ENCODE measurements at regions not wholly inside any gene's neighbourhood (a gene's known extent, or its start where the extent isn't known, plus 50 kb on each side); places are given as distances from the start of the nearest gene placed in this dataset.

DNA sequence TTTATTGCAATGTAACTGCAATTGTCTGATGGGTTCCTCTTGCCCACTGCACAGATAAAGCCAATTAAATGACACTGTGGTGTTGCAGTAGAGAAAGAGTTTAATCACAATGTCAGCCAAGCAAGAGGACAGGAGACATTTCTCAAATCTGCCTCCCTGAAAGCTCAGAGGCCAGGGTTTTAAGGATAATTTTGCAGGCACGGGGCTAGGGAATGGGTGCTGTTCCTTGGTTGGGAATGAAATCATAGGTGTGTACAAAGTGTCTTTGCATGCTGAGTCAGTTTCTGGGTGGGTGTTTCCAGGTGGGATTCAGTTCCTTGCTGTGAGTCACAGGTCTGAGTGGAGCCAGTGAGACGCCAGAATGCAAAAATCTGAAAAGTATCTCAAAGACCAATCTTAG is 271.4 kb downstream of the DOK5 start:
- no peak overlapping the region for H2BK120ac ChIP-seq (ENCODE audit: low read depth, low read length)
- no peak overlapping the region for H3K18ac ChIP-seq (ENCODE audit: low read depth in 1 of 2, low read length in 2 of 2)
- H3K4me2 ChIP-seq (ENCODE audit: low read length, poor library complexity, severe bottlenecking): no peak overlapping the region
- H3K4me1 ChIP-seq (ENCODE audit: control insufficient read depth, insufficient read depth, low read depth, low read length): no peaks in the 10 kb centered on the region
- 56% methylated on average over 2 of the region's 2 CpGs for WGBS
- no peak overlapping the region for H3K9ac ChIP-seq (ENCODE audit: low read length)
- H3K9me3 ChIP-seq (ENCODE audit: control insufficient read depth, low read length): peaks cover 9% of the 10 kb centered on the region
- DNase-seq: no peak
- no peak overlapping the region for H3K23ac ChIP-seq (ENCODE audit: low read length in 2 of 2)
- no peak overlapping the region for H2BK5ac ChIP-seq (ENCODE audit: low read depth, low read length, poor library complexity, severe bottlenecking)
- no peak overlapping the region for H2AFZ ChIP-seq (ENCODE audit: low read depth, low read length)
- H2BK12ac ChIP-seq (ENCODE audit: low read length in 2 of 2): no peak overlapping the region
- no peak overlapping the region for H4K91ac ChIP-seq (ENCODE audit: low read length)
- no peak overlapping the region for H3K4ac ChIP-seq (ENCODE audit: low read depth in 1 of 2, low read length in 2 of 2)
- no peaks in the 10 kb centered on the region for H3K27me3 ChIP-seq (ENCODE audit: control insufficient read depth in 1 of 2, insufficient read depth in 1 of 2, low read length in 2 of 2)
- no peaks in the 10 kb centered on the region for H3K36me3 ChIP-seq (ENCODE audit: control insufficient read depth in 1 of 2, insufficient read depth in 2 of 2, low read depth in 1 of 2, low read length in 2 of 2)
- H4K8ac ChIP-seq (ENCODE audit: low read length): no peak overlapping the region
- H2AK5ac ChIP-seq (ENCODE audit: low read length, severe bottlenecking): no peak overlapping the region
- no peak overlapping the region for H2BK15ac ChIP-seq (ENCODE audit: low read depth, poor library complexity, severe bottlenecking)
- H3K14ac ChIP-seq (ENCODE audit: low read length in 2 of 2): no peak overlapping the region
- no peaks in the 10 kb centered on the region for H3K79me1 ChIP-seq (replicated peaks; ENCODE audit: low read length, poor library complexity, severe bottlenecking)
- H3K27ac ChIP-seq (ENCODE audit: low read length, poor library complexity, severe bottlenecking): no peak overlapping the region
- no peak overlapping the region for H3K4me3 ChIP-seq (ENCODE audit: insufficient read depth in 1 of 2, low read depth in 1 of 2, low read length in 2 of 2)

DNA sequence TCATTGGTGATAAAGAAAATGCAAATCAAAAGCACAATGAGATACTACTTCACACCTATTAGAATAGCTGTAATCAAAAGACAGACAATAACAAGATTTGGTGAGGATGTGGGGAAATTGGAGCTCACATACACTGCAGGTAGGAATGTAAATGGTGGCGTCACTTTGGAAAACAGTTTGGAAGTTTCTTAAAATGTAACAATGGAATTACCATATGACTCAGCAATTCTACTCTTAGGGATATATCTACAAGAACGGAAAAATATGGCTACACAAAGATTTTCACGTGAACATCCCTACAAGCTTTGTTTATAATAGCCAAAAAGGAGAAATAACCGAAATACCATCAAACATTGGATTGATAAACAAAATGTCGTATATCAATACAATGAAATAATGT is 270.4 kb downstream of the DOK5 start:
- no peak for DNase-seq
- Histone ChIP-seq H3K4me3 (ENCODE audit: insufficient read depth in 1 of 2, low read depth in 1 of 2, low read length in 2 of 2) (no peak overlapping the region), H3K9me3 (ENCODE audit: control insufficient read depth, low read length) (peaks cover 9% of the 10 kb centered on the region), H2AK5ac (ENCODE audit: low read length, severe bottlenecking) (no peak overlapping the region), H3K14ac (ENCODE audit: low read length in 2 of 2) (no peak overlapping the region), H3K9ac (ENCODE audit: low read length) (no peak overlapping the region), H3K27me3 (ENCODE audit: control insufficient read depth in 1 of 2, insufficient read depth in 1 of 2, low read length in 2 of 2) (no peaks in the 10 kb centered on the region), H2BK15ac (ENCODE audit: low read depth, poor library complexity, severe bottlenecking) (no peak overlapping the region), H3K27ac (ENCODE audit: low read length, poor library complexity, severe bottlenecking) (no peak overlapping the region), H3K18ac (ENCODE audit: low read depth in 1 of 2, low read length in 2 of 2) (no peak overlapping the region), H3K4ac (ENCODE audit: low read depth in 1 of 2, low read length in 2 of 2) (no peak overlapping the region), H4K91ac (ENCODE audit: low read length) (no peak overlapping the region), H4K8ac (ENCODE audit: low read length) (no peak overlapping the region), H2BK12ac (ENCODE audit: low read length in 2 of 2) (no peak overlapping the region), H2BK5ac (ENCODE audit: low read depth, low read length, poor library complexity, severe bottlenecking) (no peak overlapping the region), H3K79me1 (replicated peaks; ENCODE audit: low read length, poor library complexity, severe bottlenecking) (no peaks in the 10 kb centered on the region), H2BK120ac (ENCODE audit: low read depth, low read length) (no peak overlapping the region), H3K4me1 (ENCODE audit: control insufficient read depth, insufficient read depth, low read depth, low read length) (no peaks in the 10 kb centered on the region), H3K36me3 (ENCODE audit: control insufficient read depth in 1 of 2, insufficient read depth in 2 of 2, low read depth in 1 of 2, low read length in 2 of 2) (no peaks in the 10 kb centered on the region), H2AFZ (ENCODE audit: low read depth, low read length) (no peak overlapping the region), H3K4me2 (ENCODE audit: low read length, poor library complexity, severe bottlenecking) (no peak overlapping the region), H3K23ac (ENCODE audit: low read length in 2 of 2) (no peak overlapping the region)
- 37% methylated on average over 2 of the region's 5 CpGs for WGBS

DNA sequence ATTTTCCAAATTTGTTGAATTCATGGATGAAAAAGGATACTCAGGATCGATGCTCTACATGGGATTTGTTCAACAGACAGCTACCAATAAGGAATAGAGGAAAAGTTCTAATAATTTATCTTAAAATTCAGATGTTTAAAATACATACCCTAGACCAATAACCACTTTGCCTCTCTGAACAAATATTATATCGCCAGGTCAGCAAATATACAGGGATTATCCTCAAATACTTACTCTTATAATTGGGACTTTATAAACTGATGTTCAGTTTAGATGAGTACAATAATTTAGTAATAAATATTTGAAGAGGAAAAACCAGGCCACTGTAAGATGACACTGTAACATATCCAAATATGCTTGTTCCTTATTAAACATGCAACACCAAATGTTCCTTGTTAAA is 268.7 kb downstream of the DOK5 start:
- H3K9ac ChIP-seq (ENCODE audit: low read length): no peak overlapping the region
- no peak overlapping the region for H2BK120ac ChIP-seq (ENCODE audit: low read depth, low read length)
- no peak overlapping the region for H3K27ac ChIP-seq (ENCODE audit: low read length, poor library complexity, severe bottlenecking)
- H2BK5ac ChIP-seq (ENCODE audit: low read depth, low read length, poor library complexity, severe bottlenecking): no peak overlapping the region
- no peak overlapping the region for H3K4me2 ChIP-seq (ENCODE audit: low read length, poor library complexity, severe bottlenecking)
- H3K79me1 ChIP-seq (replicated peaks; ENCODE audit: low read length, poor library complexity, severe bottlenecking): no peaks in the 10 kb centered on the region
- H3K4me3 ChIP-seq (ENCODE audit: insufficient read depth in 1 of 2, low read depth in 1 of 2, low read length in 2 of 2): no peak overlapping the region
- H4K91ac ChIP-seq (ENCODE audit: low read length): no peak overlapping the region
- WGBS: no CpG with 5 or more reads among the region's 2 CpGs
- H3K23ac ChIP-seq (ENCODE audit: low read length in 2 of 2): no peak overlapping the region
- H3K4ac ChIP-seq (ENCODE audit: low read depth in 1 of 2, low read length in 2 of 2): no peak overlapping the region
- no peak overlapping the region for H4K8ac ChIP-seq (ENCODE audit: low read length)
- no peaks in the 10 kb centered on the region for H3K27me3 ChIP-seq (ENCODE audit: control insufficient read depth in 1 of 2, insufficient read depth in 1 of 2, low read length in 2 of 2)
- H3K18ac ChIP-seq (ENCODE audit: low read depth in 1 of 2, low read length in 2 of 2): no peak overlapping the region
- DNase-seq: no peak
- H3K14ac ChIP-seq (ENCODE audit: low read length in 2 of 2): no peak overlapping the region
- no peak overlapping the region for H2AFZ ChIP-seq (ENCODE audit: low read depth, low read length)
- no peaks in the 10 kb centered on the region for H3K4me1 ChIP-seq (ENCODE audit: control insufficient read depth, insufficient read depth, low read depth, low read length)
- no peak overlapping the region for H2BK15ac ChIP-seq (ENCODE audit: low read depth, poor library complexity, severe bottlenecking)
- no peak overlapping the region for H2BK12ac ChIP-seq (ENCODE audit: low read length in 2 of 2)
- no peaks in the 10 kb centered on the region for H3K36me3 ChIP-seq (ENCODE audit: control insufficient read depth in 1 of 2, insufficient read depth in 2 of 2, low read depth in 1 of 2, low read length in 2 of 2)
- H2AK5ac ChIP-seq (ENCODE audit: low read length, severe bottlenecking): no peak overlapping the region
- peaks cover 9% of the 10 kb centered on the region for H3K9me3 ChIP-seq (ENCODE audit: control insufficient read depth, low read length)

DNA sequence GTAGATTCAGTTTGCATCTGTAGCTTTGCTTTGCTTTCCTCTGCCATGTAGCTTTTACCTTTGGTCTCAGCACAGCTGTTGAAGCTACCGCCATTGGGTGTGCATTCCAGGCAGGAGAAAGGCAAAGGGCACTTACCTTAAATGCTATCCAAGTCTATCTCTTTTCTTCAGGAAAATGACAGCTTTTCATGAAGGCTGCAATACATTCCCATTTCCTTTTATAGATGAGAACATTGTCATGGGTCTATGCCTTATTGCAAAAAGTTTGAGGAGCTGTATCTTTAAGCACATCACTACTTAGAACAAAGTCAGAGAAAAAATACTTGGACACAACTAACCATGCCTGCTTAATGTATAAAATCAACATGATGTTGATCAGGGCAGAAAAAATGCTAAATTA is 266.8 kb downstream of the DOK5 start:
- Histone ChIP-seq H3K79me1 (replicated peaks; ENCODE audit: low read length, poor library complexity, severe bottlenecking) (no peaks in the 10 kb centered on the region), H3K4me1 (ENCODE audit: control insufficient read depth, insufficient read depth, low read depth, low read length) (no peaks in the 10 kb centered on the region), H3K27ac (ENCODE audit: low read length, poor library complexity, severe bottlenecking) (no peak overlapping the region), H3K4me2 (ENCODE audit: low read length, poor library complexity, severe bottlenecking) (no peak overlapping the region), H3K9ac (ENCODE audit: low read length) (no peak overlapping the region), H3K4me3 (ENCODE audit: insufficient read depth in 1 of 2, low read depth in 1 of 2, low read length in 2 of 2) (no peak overlapping the region), H4K8ac (ENCODE audit: low read length) (no peak overlapping the region), H3K4ac (ENCODE audit: low read depth in 1 of 2, low read length in 2 of 2) (no peak overlapping the region), H3K36me3 (ENCODE audit: control insufficient read depth in 1 of 2, insufficient read depth in 2 of 2, low read depth in 1 of 2, low read length in 2 of 2) (no peaks in the 10 kb centered on the region), H4K91ac (ENCODE audit: low read length) (no peak overlapping the region), H3K14ac (ENCODE audit: low read length in 2 of 2) (no peak overlapping the region), H2BK15ac (ENCODE audit: low read depth, poor library complexity, severe bottlenecking) (no peak overlapping the region), H3K18ac (ENCODE audit: low read depth in 1 of 2, low read length in 2 of 2) (no peak overlapping the region), H2BK12ac (ENCODE audit: low read length in 2 of 2) (no peak overlapping the region), H2BK120ac (ENCODE audit: low read depth, low read length) (no peak overlapping the region), H3K9me3 (ENCODE audit: control insufficient read depth, low read length) (peaks cover 3% of the 10 kb centered on the region), H3K23ac (ENCODE audit: low read length in 2 of 2) (no peak overlapping the region), H3K27me3 (ENCODE audit: control insufficient read depth in 1 of 2, insufficient read depth in 1 of 2, low read length in 2 of 2) (no peaks in the 10 kb centered on the region), H2AFZ (ENCODE audit: low read depth, low read length) (no peak overlapping the region), H2AK5ac (ENCODE audit: low read length, severe bottlenecking) (no peak overlapping the region), H2BK5ac (ENCODE audit: low read depth, low read length, poor library complexity, severe bottlenecking) (no peak overlapping the region)
- WGBS: 78% methylated on average over 1 of the region's 1 CpG
- DNase-seq: no peak

Data from mesenchymal stem cell (in vitro differentiated cells and primary cell).